ENCODE measurements at regions not wholly inside any gene's neighbourhood (a gene's known extent, or its start where the extent isn't known, plus 50 kb on each side); places are given as distances from the start of the nearest gene placed in this dataset.

DNA sequence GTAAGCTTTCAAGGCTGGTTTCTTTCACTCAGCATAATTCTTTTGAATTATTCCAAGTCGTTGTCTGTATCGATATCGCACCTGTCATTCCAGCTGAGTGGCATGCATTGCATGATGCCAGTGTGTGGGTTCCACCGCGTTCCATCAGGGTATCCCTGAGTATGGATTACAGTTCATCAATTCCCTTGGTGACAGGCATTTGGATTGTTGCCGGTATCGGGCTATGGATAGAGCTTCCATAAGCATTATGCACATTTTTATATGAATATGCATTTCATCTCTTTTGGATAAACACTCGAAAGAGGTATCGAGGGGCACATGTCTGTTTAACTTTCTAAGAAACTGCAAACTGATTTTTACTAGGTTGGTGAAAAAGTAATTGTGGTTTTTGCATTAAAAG, 698.8 kb downstream of the BRD1 start:
- TF ChIP-seq, protein P1, sequence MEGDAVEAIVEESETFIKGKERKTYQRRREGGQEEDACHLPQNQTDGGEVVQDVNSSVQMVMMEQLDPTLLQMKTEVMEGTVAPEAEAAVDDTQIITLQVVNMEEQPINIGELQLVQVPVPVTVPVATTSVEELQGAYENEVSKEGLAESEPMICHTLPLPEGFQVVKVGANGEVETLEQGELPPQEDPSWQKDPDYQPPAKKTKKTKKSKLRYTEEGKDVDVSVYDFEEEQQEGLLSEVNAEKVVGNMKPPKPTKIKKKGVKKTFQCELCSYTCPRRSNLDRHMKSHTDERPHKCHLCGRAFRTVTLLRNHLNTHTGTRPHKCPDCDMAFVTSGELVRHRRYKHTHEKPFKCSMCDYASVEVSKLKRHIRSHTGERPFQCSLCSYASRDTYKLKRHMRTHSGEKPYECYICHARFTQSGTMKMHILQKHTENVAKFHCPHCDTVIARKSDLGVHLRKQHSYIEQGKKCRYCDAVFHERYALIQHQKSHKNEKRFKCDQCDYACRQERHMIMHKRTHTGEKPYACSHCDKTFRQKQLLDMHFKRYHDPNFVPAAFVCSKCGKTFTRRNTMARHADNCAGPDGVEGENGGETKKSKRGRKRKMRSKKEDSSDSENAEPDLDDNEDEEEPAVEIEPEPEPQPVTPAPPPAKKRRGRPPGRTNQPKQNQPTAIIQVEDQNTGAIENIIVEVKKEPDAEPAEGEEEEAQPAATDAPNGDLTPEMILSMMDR (IDR thresholded peaks at IDR 0.05; ENCODE audit: insufficient read depth, low read length) = no peak
- TF ChIP-seq, protein P2, sequence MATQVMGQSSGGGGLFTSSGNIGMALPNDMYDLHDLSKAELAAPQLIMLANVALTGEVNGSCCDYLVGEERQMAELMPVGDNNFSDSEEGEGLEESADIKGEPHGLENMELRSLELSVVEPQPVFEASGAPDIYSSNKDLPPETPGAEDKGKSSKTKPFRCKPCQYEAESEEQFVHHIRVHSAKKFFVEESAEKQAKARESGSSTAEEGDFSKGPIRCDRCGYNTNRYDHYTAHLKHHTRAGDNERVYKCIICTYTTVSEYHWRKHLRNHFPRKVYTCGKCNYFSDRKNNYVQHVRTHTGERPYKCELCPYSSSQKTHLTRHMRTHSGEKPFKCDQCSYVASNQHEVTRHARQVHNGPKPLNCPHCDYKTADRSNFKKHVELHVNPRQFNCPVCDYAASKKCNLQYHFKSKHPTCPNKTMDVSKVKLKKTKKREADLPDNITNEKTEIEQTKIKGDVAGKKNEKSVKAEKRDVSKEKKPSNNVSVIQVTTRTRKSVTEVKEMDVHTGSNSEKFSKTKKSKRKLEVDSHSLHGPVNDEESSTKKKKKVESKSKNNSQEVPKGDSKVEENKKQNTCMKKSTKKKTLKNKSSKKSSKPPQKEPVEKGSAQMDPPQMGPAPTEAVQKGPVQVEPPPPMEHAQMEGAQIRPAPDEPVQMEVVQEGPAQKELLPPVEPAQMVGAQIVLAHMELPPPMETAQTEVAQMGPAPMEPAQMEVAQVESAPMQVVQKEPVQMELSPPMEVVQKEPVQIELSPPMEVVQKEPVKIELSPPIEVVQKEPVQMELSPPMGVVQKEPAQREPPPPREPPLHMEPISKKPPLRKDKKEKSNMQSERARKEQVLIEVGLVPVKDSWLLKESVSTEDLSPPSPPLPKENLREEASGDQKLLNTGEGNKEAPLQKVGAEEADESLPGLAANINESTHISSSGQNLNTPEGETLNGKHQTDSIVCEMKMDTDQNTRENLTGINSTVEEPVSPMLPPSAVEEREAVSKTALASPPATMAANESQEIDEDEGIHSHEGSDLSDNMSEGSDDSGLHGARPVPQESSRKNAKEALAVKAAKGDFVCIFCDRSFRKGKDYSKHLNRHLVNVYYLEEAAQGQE (IDR thresholded peaks at IDR 0.05; ENCODE audit: insufficient replicate concordance, low read depth) = no peak
- TF ChIP-seq POLR2AphosphoS5 (IDR thresholded peaks at IDR 0.05; ENCODE audit: low read depth) = no peak

All from HL-60 (cell line).